SK-MEL-5 (cell line): ENCODE measurements at regions not wholly inside any gene's neighbourhood (a gene's known extent, or its start where the extent isn't known, plus 50 kb on each side); places are given as distances from the start of the nearest gene placed in this dataset.

ENCODE experiments used
- DNase-seq: peaks from one replicate; pipeline ENCODE4 v3.0.0-alpha.2; 2016; ENCODE audit warnings: low read depth, low spot score
- in situ Hi-C: cut with HindIII; loops from 2 replicates; pipeline ENCODE4 v1.10.0; 2016; ENCODE audit warnings: low sequenced_read_pairs, high pct_unique_total_duplicates, low pct_unique_long_range_greater_than_20kb

- in situ Hi-C loops = no loop called here
- DNase-seq = no peak
Measured at GRCh38 chr12:107570721-107571120, 114.9 kb upstream of the PWP1 start.

- in situ Hi-C loops = no loop called here
- DNase-seq = no peak
Measured at GRCh38 chr12:107571492-107571891, 114.1 kb upstream of the PWP1 start.

GRCh38 chr12:107574691-107575090, 110.9 kb upstream of the PWP1 start:
- DNase-seq = no peak
- in situ Hi-C loops = no loop called here

GRCh38 chr12:107580750-107581618, 104.6 kb upstream of the PWP1 start:
- in situ Hi-C loops = no loop called here
- no peak for DNase-seq

GRCh38 chr12:107581619-107582015, 104.0 kb upstream of the PWP1 start:
- in situ Hi-C loops = no loop called here
- no peak for DNase-seq

- no peak for DNase-seq
- in situ Hi-C loops = no loop called here
Measured at GRCh38 chr12:107583551-107583950, 102.0 kb upstream of the PWP1 start.

GRCh38 chr12:107584563-107584962, 101.0 kb upstream of the PWP1 start:
- in situ Hi-C loops = no loop called here
- DNase-seq = no peak

- in situ Hi-C loops = no loop called here
Measured at GRCh38 chr12:107586256-107586970, 99.2 kb upstream of the PWP1 start.

GRCh38 chr12:107590413-107590812, 95.2 kb upstream of the PWP1 start:
- in situ Hi-C loops = no loop called here
- DNase-seq = no peak

More at GRCh38 chr12:107586256-107586970, 99.2 kb upstream of the PWP1 start:
- DNase-seq = no peak

GRCh38 chr12:107590814-107591375, 94.7 kb upstream of the PWP1 start:
- no peak for DNase-seq
- in situ Hi-C loops = no loop called here

- peak; percentile 76 for DNase-seq
- in situ Hi-C loops = no loop called here
Measured at GRCh38 chr12:107593713-107594381, 91.8 kb upstream of the PWP1 start.

GRCh38 chr12:107594995-107595394, 90.6 kb upstream of the PWP1 start:
- no peak for DNase-seq
- in situ Hi-C loops = no loop called here

GRCh38 chr12:107597695-107598410, 87.7 kb upstream of the PWP1 start:
- in situ Hi-C loops = no loop called here
- no peak for DNase-seq

GRCh38 chr12:107598906-107599305, 86.7 kb upstream of the PWP1 start:
- in situ Hi-C loops = no loop called here
- DNase-seq = no peak

GRCh38 chr12:107600581-107601144, 84.9 kb upstream of the PWP1 start:
- no peak for DNase-seq
- in situ Hi-C loops = no loop called here

- in situ Hi-C loops = no loop called here
- DNase-seq = no peak
Measured at GRCh38 chr12:107602446-107602845, 83.2 kb upstream of the PWP1 start.

GRCh38 chr12:107605293-107605692, 80.3 kb upstream of the PWP1 start:
- DNase-seq = no peak
- in situ Hi-C loops = no loop called here
